NCI-H1436 treated with DMSO at 0.1 percent for 48 hours (cell line): ENCODE measurements at regions not wholly inside any gene's neighbourhood (a gene's known extent, or its start where the extent isn't known, plus 50 kb on each side); places are given as distances from the start of the nearest gene placed in this dataset.

Source experiments
- DNase-seq: peaks from one replicate; lab custom pipeline; 2025; lab: John Stamatoyannopoulos, UW

DNA sequence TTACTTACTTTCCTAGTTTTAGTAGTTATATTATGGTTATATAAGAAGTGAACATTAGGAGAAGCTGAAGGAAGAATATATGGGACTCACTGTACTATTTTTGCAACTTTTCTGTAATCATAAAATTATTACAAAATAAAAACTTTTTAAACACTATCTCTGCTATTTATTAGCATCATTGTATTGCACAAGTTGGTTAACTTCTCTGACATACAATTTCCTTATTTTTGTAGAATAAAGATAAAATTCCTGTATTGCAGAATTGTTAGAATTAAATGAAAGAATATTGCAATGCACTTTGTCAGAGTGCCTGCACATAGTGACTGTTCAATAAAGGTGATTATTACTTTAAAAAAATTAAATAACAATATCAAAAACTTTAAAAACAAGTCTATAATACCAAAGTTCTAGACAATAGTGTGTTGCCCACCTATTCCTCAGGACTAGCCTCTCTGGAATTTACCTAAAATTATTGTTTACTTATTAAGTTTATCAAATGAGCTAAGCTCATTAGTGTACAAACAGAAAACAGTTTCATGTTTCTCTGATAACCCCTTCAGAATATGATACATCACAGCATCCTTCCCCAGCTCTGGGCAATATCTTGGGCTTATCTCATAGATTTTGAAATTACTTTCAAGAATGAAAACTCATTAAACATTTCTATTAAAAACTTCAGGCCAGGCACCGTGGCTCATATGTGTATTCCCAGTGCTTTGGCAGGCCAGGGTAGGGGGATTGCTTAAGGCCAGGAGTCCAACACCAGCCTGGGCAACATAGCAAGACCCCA, 77.4 kb upstream of the TMPO start:
- no peak for DNase-seq

DNA sequence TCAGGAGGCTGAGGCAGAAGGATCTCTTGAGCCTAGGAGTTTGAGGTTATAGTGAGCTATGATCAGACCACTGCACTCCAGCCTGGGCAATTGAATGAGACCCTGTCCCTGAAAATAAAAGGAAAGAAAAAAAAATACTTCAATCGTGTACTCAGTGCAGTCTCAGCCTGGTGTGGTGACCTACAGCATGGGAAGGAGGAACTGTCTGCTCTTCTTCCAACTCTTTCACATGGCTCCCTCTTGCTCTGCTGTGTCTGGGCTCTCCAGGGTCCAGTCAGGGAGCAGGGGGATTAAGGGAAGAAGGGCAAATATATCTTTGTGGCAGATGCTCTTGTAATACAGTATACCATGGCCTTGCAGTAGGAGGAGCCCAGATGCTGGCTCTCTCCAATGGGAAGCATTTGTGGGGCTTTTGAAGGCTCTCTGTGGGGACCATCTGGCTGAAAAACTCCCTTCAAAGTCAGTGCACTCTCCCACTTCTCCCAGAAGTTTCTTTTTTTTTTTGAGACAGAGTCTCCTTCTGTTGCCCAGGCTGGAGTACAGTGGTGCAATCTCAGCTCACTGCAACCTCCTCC, 76.6 kb upstream of the TMPO start:
- no peak for DNase-seq

DNA sequence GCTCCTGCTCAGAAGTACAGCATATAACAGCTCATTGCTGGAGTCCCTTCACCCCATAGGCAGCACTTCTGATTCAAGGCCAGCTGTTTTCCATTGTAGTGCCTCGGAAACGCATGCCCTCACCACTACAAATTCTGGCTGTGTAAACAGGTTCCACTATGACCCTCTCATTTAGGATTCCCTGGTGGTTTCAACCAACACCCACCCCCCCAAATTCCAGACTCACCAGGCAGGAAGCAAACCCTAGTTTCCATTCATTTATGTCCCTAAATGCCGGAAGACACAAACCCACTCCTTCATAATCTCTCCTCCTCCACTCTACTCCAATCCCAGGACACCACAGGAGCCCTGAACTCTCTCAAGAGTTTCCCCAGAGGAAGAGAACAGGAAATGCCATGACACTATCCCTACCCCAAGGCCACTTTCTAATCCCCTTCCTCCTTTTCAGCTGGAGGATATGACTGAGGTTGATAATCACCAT, 75.9 kb upstream of the TMPO start:
- no peak for DNase-seq

DNA sequence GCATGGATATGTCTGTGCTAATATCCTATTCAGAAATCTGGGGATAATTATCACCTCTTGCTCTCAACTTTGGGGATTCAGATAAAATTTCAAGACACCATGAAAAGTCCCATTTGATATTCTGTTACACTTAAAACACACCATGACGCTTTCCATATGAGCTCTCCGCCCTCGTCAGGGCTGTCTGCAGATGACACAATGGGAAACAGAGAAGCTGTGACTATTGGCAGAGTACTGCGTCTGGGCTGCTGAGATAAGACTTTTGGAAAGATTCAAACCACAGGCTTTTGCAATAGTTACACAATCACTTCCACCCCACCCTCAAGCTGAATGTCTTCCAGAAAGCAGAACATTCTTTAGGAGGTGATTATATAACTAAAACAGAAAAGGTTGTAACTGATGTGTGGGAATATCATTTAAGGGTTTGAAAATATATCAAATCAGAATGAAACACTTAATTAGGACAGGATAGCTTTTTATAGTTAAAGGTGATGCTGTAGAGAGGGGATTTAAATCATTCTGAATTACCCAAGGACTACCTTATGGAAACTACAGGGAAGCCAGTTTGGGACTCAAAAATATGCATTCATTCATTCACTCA, 75.3 kb upstream of the TMPO start:
- DNase-seq: no peak

DNA sequence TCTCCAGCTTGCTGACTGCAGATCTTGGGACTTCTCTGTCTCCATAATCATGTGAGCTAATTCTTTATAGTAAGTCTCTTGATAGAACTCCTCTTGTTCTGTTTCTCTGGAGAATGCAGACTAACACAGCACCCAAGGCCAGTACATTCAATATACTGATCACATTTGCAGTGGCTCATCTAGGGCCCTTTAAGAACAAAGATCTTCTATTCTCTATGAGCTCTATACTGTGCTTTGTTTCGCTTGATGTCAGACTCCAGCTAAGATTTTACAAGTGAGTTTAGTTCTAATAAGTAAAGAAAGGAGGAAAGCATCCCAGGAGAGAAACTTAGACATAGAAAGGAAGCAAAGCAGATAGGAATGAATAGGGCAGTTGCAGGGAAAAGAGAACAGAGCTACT, 69.3 kb upstream of the TMPO start:
- DNase-seq: no peak

DNA sequence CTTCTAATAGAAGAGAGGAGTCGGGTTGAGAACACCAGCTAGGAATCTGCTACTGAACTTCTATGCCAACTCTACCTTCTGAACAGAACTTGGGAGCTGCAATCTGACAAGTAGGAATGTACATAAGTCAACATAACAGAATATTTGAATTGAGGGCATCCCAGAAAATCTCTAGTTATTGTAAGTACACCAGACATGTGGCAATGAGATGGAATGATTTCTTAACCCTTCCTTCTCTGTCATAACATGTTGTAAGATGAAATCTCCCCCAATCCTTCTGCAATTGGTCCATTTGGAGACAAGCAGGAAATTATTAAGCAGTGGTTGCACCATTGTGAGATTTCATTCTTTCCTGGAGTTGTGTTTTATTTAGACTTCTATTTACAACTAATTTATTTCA, 68.7 kb upstream of the TMPO start:
- no peak for DNase-seq

DNA sequence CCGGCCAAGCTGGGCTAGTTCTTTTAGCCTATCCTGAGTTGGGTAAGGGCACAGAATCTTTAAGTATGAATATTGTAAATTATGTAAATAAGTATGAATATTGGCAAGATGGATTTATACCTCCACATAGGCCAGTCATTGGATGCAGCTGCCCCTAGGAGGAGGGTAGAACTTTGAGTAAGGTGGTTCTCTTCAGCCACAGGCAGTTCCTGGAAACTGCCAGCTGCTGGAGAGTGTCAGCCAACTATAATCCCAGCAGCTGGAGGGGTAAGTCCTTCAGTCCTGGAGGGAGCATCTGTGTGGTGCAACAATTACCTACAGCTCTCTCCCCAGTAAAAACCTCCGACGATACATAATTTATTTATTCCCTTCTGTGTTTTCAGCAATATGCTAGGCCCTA, 65.8 kb upstream of the TMPO start:
- no peak for DNase-seq

DNA sequence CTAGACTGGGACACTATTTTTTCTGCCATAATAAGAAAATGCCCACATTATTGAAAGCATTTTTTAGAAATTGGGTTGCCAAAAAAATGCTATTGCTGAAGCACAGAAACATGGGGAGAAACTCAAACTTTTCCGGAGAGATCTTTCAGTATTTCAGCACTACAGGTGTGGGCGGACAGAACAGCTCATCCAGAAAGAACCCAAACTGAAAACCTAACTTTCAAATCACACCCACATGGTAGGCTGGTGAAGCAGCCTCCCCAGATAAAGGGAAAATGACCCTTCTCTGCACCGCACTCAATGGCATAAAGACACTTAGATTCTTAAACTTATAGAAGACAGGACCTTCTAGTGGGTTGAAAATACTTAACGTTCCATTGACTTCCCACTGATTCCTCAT, 62.3 kb upstream of the TMPO start:
- DNase-seq: no peak

DNA sequence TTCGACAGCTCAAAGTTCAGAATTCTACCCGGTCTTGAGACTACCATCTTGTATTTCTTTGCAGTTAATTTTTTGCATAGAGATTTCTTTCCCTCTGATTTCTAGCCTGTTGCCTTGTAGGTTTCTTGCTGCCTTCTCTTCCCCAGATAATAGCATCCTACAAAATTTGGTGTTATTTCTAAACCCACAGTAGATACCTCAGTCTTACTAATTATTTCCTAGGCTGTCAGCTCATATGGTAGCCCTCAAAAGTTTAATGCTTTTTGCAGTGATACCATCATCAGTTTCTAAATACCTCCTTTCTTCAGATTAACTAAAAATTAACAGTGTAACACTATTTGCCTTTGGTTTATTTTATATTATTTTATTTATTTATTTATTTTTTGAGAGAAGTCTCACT, 61.9 kb upstream of the TMPO start:
- no peak for DNase-seq

DNA sequence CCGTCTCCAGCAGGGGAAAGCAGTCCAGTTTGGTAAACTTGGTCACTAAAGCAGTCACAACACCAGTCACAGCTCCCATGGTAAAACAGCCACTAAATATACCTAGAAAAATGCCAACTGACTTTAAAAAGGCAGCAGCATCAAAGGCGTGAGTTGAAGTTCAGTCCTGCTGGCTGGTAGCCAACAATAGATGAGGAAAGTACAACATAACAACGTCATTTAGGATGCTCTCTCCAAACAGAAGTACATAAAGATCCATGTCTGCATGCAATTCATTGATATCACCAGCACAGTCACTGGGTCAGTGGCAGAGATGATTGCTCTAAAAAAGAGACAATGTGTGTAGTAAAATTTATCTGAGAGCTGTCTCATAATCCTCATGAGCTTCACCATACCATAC, 59.3 kb upstream of the TMPO start:
- no peak for DNase-seq

DNA sequence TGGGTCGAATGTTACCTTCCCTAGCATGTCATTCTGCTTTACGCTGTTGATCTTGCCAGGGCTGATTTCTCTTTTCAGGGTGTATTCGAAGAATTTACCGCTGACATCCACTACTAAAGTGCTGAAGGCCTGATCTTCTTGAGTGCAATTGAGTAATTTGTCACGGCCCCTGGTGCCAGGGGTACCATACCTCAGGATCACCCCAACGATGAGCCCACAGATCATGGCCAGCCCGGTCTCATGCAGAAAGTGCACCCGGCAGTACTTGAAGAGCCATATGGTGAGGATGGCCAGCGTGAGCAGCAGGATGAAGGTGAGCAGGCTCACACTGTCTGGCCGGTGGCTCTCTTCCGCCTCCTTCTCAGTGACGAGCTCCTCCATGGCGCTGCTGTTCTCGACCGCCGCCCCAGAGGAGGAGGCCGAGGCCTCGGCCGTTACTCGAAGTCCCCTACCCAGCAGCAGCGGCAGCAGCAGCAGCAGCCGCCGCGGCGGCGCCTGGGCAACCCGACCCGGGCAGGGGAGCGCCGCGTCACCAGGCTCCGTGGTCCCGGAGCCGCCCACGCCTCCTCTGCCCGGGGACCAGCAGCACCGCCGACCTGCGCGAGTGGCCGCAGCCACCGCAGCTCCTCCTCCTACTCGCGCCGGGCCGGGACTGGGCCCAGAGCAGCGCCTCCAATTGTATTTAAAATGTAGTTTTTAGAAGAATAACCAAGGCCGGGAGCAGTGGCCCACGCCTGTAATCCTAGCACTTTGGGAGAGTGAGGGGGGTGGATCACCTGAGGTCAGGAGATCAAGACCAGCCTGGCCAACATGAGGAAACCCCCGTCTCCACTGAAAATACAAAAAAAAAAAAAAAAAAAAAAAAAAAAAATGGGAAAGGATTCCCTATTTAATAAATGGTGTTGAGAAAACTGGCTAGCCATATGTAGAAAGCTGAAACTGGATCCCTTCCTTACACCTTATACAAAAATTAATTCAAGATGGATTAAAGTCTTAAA, 58.5 kb upstream of the TMPO start:
- no peak for DNase-seq

DNA sequence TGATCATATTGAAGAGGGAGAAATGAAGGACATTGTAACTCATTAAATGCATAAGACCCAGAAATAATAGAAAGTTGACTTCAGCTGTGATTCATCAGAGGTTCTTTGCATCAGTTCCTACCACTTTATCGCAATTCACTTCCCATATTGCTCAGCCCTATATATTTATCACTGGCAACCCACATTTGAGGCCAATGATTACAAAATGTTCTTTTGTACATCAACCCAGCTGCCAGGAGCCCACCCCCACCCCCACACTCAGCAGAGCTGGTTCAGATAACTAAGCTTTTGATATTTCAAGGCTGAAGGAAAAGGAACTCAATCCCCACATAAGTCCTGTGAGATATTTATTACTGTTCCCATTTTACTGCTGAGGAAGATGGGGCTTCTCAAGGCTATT, 51.2 kb upstream of the TMPO start:
- DNase-seq: no peak

DNA sequence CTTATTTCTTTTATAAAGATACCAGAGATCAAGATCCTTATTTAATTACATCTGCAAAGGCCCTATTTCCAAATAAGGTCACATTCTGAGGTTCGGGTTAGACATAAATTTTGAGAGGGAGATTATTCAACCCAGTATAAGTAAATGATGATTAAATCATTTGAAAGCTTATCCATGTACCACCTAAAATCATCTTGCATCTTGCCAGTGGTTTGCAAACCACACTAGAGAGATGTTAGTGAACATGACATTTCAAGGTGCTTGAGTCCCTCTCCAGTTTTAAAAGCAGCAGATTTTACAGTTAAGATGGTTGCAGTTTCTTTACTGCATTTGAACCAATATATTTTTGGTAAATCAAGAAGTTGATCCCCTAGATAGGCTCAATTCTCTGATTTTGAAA, 49.9 kb upstream of the TMPO start:
- DNase-seq: no peak
